K562 (cell line): ENCODE measurements at regions not wholly inside any gene's neighbourhood (a gene's known extent, or its start where the extent isn't known, plus 50 kb on each side); places are given as distances from the start of the nearest gene placed in this dataset.

ENCODE experiments used
- ATAC-seq: fragments of 200-7000 bp; cut with Tn5 transposase; 3 replicates; pipeline ENCODE4 v1.9.1; 2020; ENCODE audit warnings: moderate library complexity
- BruUV-seq: library from RNA; stranded (reverse); fragments of 400-500 nt; replicated peaks from 2 replicates; lab custom pipeline; 2021; lab: Mats Ljungman, UMichigan
- CTCF ChIA-PET: fragments of 300-600 bp; formaldehyde crosslinking; extraction: SDS; loops from one replicate; lab custom pipeline; 2021; ENCODE audit warnings: low intra/inter-chr PET ratio; lab: Yijun Ruan, JAX
- POLR2A ChIA-PET: fragments of 300-600, 350-650 bp; sonication (Branson Sonifier 250); formaldehyde crosslinking; extraction: SDS; loops from one replicate; lab custom pipeline; 2021; ENCODE audit warnings: antibody characterized with exemption, inconsistent platforms; lab: Yijun Ruan, JAX
- DNase-seq, 4 experiments: peaks; one replicate each; pipeline versions ENCODE4 v3.0.0 to v3.0.0-alpha.2; 2011 to 2018; ENCODE audit warnings: low spot score in 3 of 4, mixed read lengths in 3 of 4; ENCODE audit errors: extremely low read depth in 1 of 4
- FAIRE-seq: peaks from 2 replicates; lab custom pipeline; 2011; peaks lifted over from hg19 to GRCh38; lab: Jason Lieb, UNC
- H2AFZ ChIP-seq: 2 replicates; pipeline ENCODE4 v1.6.0; 2011; ENCODE audit warnings: low read depth, low read length, control low read depth, inconsistent platforms
- H3K27ac ChIP-seq: fragments of 200-600 bp; 3 replicates; pipeline ENCODE4 v1.8.0; 2011; ENCODE audit warnings: low read depth, mild to moderate bottlenecking, control low read depth, inconsistent platforms, low read length, moderate library complexity, mixed read lengths; ENCODE audit errors: extremely low read depth
- H3K27me3 ChIP-seq, 2 experiments: fragments of 300-600 bp in 1 of 2; 2 replicates in 1 of 2; 3 replicates in 1 of 2; pipeline versions ENCODE4 v1.6.0 to v1.8.0; 2011; ENCODE audit warnings: inconsistent platforms in 2 of 2, low read length in 2 of 2, mild to moderate bottlenecking in 1 of 2, mixed read lengths in 1 of 2, moderate library complexity in 1 of 2; ENCODE audit not compliant: control insufficient read depth in 2 of 2, insufficient read depth in 2 of 2
- H3K36me3 ChIP-seq: fragments of 300-600 bp; 3 replicates; pipeline ENCODE4 v1.8.0; 2011; ENCODE audit warnings: mild to moderate bottlenecking, low read length, inconsistent platforms; ENCODE audit not compliant: control insufficient read depth, insufficient read depth
- H3K4me1 ChIP-seq, 2 experiments: fragments of 200-600 bp in 1 of 2; replicated peaks in 1 of 2; 2 replicates in 1 of 2; 3 replicates in 1 of 2; pipeline versions ENCODE4 v1.5.1 to v1.8.0; 2011; ENCODE audit warnings: inconsistent platforms in 2 of 2, low read length in 2 of 2, mild to moderate bottlenecking in 1 of 2, mixed read lengths in 1 of 2, moderate library complexity in 1 of 2; ENCODE audit not compliant: control insufficient read depth in 2 of 2, insufficient read depth in 2 of 2
- H3K4me2 ChIP-seq: 2 replicates; pipeline ENCODE4 v1.6.1; 2011; ENCODE audit warnings: low read length, control low read depth, inconsistent platforms, mixed read lengths; ENCODE audit not compliant: insufficient read depth
- H3K4me3 ChIP-seq: fragments of 200-600 bp; sonication (generic), shearing (Covaris generic); 2 replicates; pipeline ENCODE4 v1.5.1; 2016; ENCODE audit warnings: control low read depth, inconsistent platforms
- H3K79me2 ChIP-seq: fragments of 200-600 bp; 3 replicates; pipeline ENCODE4 v1.8.0; 2011; ENCODE audit warnings: low read length, inconsistent platforms; ENCODE audit not compliant: control insufficient read depth, insufficient read depth
- H3K9ac ChIP-seq, 2 experiments: 2 replicates each; pipeline versions ENCODE4 v1.6.0 to v1.6.1; 2011; ENCODE audit warnings: low read depth in 2 of 2, low read length in 2 of 2, control low read depth in 1 of 2, inconsistent platforms in 1 of 2, mild to moderate bottlenecking in 1 of 2, mixed read lengths in 1 of 2; ENCODE audit not compliant: insufficient read depth in 1 of 2
- H3K9me1 ChIP-seq: one replicate; pipeline ENCODE4 v1.6.0; 2011; ENCODE audit warnings: inconsistent platforms, mild to moderate bottlenecking, low read length, moderate library complexity; ENCODE audit not compliant: control insufficient read depth, insufficient read depth
- H3K9me3 ChIP-seq: replicated peaks from 2 replicates; pipeline ENCODE4 v1.5.1; 2011; ENCODE audit warnings: low read depth, low read length, inconsistent platforms; ENCODE audit not compliant: control insufficient read depth, insufficient read depth
- H4K20me1 ChIP-seq: replicated peaks from 2 replicates; pipeline ENCODE4 v1.6.1; 2011; ENCODE audit warnings: low read length, inconsistent platforms, mixed read lengths; ENCODE audit not compliant: control insufficient read depth, insufficient read depth
- CHD1 ChIP-seq: fragments of 200-600 bp; sonication (generic); IDR thresholded peaks from one replicate; pipeline ENCODE4 v1.6.1; 2012; ENCODE audit warnings: mild to moderate bottlenecking, moderate library complexity, low read length, inconsistent platforms
- ETV1 ChIP-seq: fragments of 450-650 bp; conservative IDR thresholded peaks from 2 replicates; pipeline ENCODE4 v1.6.1; 2016; ENCODE audit warnings: missing genetic modification characterization, control low read depth, low read depth, missing compliant biosample characterization
- ETV6 ChIP-seq, 3 experiments: fragments of 150-350 bp in 1 of 3; sonication (generic) in 1 of 3; formaldehyde crosslinking in 1 of 3; IDR thresholded peaks; 2 replicates each; pipeline versions ENCODE4 v1.6.1 to v1.8.0; 2014 to 2022; ENCODE audit warnings: borderline replicate concordance in 2 of 3, low read depth in 2 of 3, antibody characterized with exemption in 1 of 3, low read length in 1 of 3, mild to moderate bottlenecking in 1 of 3, missing genetic modification reagents in 1 of 3
- HNRNPL ChIP-seq: fragments of 200-400 bp; formaldehyde crosslinking; IDR thresholded peaks from 2 replicates; pipeline ENCODE4 v1.6.1; 2017; ENCODE audit warnings: low read depth, mild to moderate bottlenecking, low read length
- HNRNPLL ChIP-seq: fragments of 200-400 bp; formaldehyde crosslinking; IDR thresholded peaks from 2 replicates; pipeline ENCODE4 v1.6.1; 2017; ENCODE audit warnings: low read length, low read depth, mild to moderate bottlenecking; ENCODE audit not compliant: poor library complexity, severe bottlenecking
- HOXB6 ChIP-seq: fragments of 250-450 bp; sonication (Bioruptor Pico); IDR thresholded peaks from 2 replicates; pipeline ENCODE4 v1.5.1; 2022; ENCODE audit warnings: mild to moderate bottlenecking, borderline replicate concordance
- KAT8 ChIP-seq: fragments of 450-650 bp; IDR thresholded peaks from 2 replicates; pipeline ENCODE4 v1.6.1; 2016; ENCODE audit warnings: low read depth, mild to moderate bottlenecking
- KDM4B ChIP-seq, 2 experiments: fragments of 450-650 bp in 1 of 2; sonication (generic) in 1 of 2; IDR thresholded peaks; 2 replicates each; pipeline ENCODE4 v1.6.1; 2016 to 2017; ENCODE audit warnings: borderline replicate concordance in 2 of 2, antibody characterized with exemption in 1 of 2, low read depth in 1 of 2, mild to moderate bottlenecking in 1 of 2
- PRPF4 ChIP-seq: fragments of 200-400 bp; formaldehyde crosslinking; IDR thresholded peaks from one replicate; pipeline ENCODE4 v1.6.1; 2017; ENCODE audit warnings: low read length, low read depth, mild to moderate bottlenecking; ENCODE audit not compliant: insufficient read depth, poor library complexity, severe bottlenecking
- YY1 ChIP-seq, 3 experiments: IDR thresholded peaks; 2 replicates each; pipeline ENCODE4 v1.6.1; 2011; ENCODE audit warnings: low read length in 2 of 3, mild to moderate bottlenecking in 2 of 3, moderate library complexity in 2 of 3, borderline replicate concordance in 1 of 3, control low read depth in 1 of 3, low read depth in 1 of 3; ENCODE audit not compliant: insufficient read depth in 3 of 3, insufficient replicate concordance in 2 of 3, control insufficient read depth in 1 of 3, insufficient read length in 1 of 3; ENCODE audit errors: extremely low read depth in 1 of 3
- ZBTB1 ChIP-seq: sonication (generic); formaldehyde crosslinking; IDR thresholded peaks from 2 replicates; pipeline ENCODE4 v1.8.1; 2023; ENCODE audit warnings: missing genetic modification reagents, low read depth, mild to moderate bottlenecking, borderline replicate concordance
- ZFPM2 ChIP-seq: fragments of 250-450 bp; sonication (Bioruptor Pico); IDR thresholded peaks from 2 replicates; pipeline ENCODE4 v1.5.1; 2022; ENCODE audit warnings: mild to moderate bottlenecking
- ZKSCAN3 ChIP-seq: fragments of 250-450 bp; sonication (Bioruptor Pico); IDR thresholded peaks from 2 replicates; pipeline ENCODE4 v1.4.0; 2020
- ZNF174 ChIP-seq: fragments of 250-450 bp; sonication (Bioruptor Pico); IDR thresholded peaks from 2 replicates; pipeline ENCODE4 v1.4.0; 2020; ENCODE audit warnings: mild to moderate bottlenecking
- ZNF212 ChIP-seq: fragments of 450-650 bp; formaldehyde crosslinking; IDR thresholded peaks from 2 replicates; pipeline ENCODE4 v1.4.0; 2020; ENCODE audit warnings: mild to moderate bottlenecking
- ZNF274 ChIP-seq: IDR thresholded peaks from 2 replicates; pipeline ENCODE4 v1.6.1; 2011; ENCODE audit warnings: low read depth, mild to moderate bottlenecking, low read length, moderate library complexity, borderline replicate concordance
- WGBS: fragments of 100-300 bp; shearing (Covaris generic); methylation state at CpG from one replicate; pipeline ENCODE4 v1.1.6; 2016; ENCODE audit warnings: low coverage, mixed read lengths; ENCODE audit not compliant: insufficient coverage; ENCODE audit errors: missing lambda C conversion rate; 5-methylcytosine and 5-hydroxymethylcytosine counted together
- in situ Hi-C: fragments of 300-500 bp; cut with MboI; formaldehyde crosslinking; loops from 4 replicates; pipeline ENCODE4 v1.15.0; 2018; ENCODE audit warnings: inconsistent platforms, mixed read lengths
- intact Hi-C: fragments of 100-400 bp; cut with micrococcal nuclease; formaldehyde crosslinking; loops from 2 replicates; pipeline ENCODE4 v1.14.2; 2022
- TF ChIP-seq, protein P1 (sequence below): fragments of 450-650 bp; IDR thresholded peaks from 2 replicates; pipeline ENCODE4 v1.6.1; 2016
- TF ChIP-seq, protein P2 (sequence below): fragments of 250-450 bp; sonication (Bioruptor Pico); IDR thresholded peaks from 2 replicates; pipeline ENCODE4 v1.5.0; 2022; ENCODE audit warnings: mild to moderate bottlenecking

DNA sequence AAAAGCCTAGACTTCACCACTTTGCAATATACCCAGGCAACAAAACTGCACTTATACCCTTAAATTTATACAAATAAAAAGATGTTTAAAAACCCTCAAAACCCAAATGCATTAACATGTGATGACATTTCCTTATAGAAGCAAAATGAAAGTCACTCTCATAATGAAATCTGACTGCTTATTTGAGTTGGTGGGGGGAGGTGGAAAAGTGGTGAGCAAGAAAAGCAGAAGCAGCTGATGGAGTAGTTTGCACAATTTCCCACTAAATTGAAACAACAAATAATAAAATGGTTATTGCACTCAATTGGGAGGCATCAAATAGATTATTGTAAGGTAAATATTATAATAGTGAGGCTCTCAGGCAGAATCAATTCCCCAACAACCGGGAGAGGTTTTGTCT lies 54.0 kb upstream of the GADL1 start:
- Histone ChIP-seq H3K9me3 (no peaks in the 10 kb centered on the region), H3K27me3 (no peaks in the 10 kb centered on the region), H3K4me1 (no peaks in the 10 kb centered on the region), H3K27ac (no peak overlapping the region), H3K9ac (no peak overlapping the region), H3K36me3 (no peaks in the 10 kb centered on the region), H3K79me2 (no peaks in the 10 kb centered on the region), H3K9me1 (no peaks in the 10 kb centered on the region), H2AFZ (no peak overlapping the region), H3K4me3 (no peak overlapping the region), H4K20me1 (no peaks in the 10 kb centered on the region), H3K4me2 (no peak overlapping the region)
- intact Hi-C loops (no loop called here), in situ Hi-C loops (no loop called here)
- BruUV-seq, result no TSS peak
- FAIRE-seq, result no peak
- 6% methylated on average over 1 of the region's 1 CpG for WGBS
- POLR2A ChIA-PET, result interaction anchor here (0.6 kb wide), 1 partner anchor 1078 kb away, joined by 3 read pairs; no protein-coding TSS in a partner anchor
- no peak for DNase-seq
- CTCF ChIA-PET, result no interaction called here
- ATAC-seq, result no peak
- TF ChIP-seq HOXB6 (CRISPR knock-in tag) (no peak), YY1 (IDR thresholded peaks at IDR 0.05; ENCODE audit: borderline replicate concordance in 1 of 3, control insufficient read depth in 1 of 3, extremely low read depth in 1 of 3, insufficient read depth in 3 of 3, insufficient read length in 1 of 3, insufficient replicate concordance in 2 of 3, low read depth in 1 of 3, low read length in 2 of 3) (no peak), ZNF212 (CRISPR knock-in tag) (no peak), ETV6 (IDR thresholded peaks at IDR 0.05; ENCODE audit: borderline replicate concordance in 1 of 2, low read depth in 2 of 2, low read length in 1 of 2) (no peak), ETV6 (CRISPR knock-in tag; IDR thresholded peaks at IDR 0.05; ENCODE audit: borderline replicate concordance) (no peak), CHD1 (no peak), ZFPM2 (CRISPR knock-in tag) (no peak), KDM4B (IDR thresholded peaks at IDR 0.05; ENCODE audit: borderline replicate concordance in 2 of 2, low read depth in 1 of 2) (no peak), ZKSCAN3 (CRISPR knock-in tag) (no peak), PRPF4 (no peak), HNRNPLL (no peak), ETV1 (no peak), KAT8 (no peak), ZNF274 (no peak), ZNF174 (CRISPR knock-in tag) (no peak), ZBTB1 (CRISPR knock-in tag) (no peak), HNRNPL (no peak)
- TF ChIP-seq, protein P1, sequence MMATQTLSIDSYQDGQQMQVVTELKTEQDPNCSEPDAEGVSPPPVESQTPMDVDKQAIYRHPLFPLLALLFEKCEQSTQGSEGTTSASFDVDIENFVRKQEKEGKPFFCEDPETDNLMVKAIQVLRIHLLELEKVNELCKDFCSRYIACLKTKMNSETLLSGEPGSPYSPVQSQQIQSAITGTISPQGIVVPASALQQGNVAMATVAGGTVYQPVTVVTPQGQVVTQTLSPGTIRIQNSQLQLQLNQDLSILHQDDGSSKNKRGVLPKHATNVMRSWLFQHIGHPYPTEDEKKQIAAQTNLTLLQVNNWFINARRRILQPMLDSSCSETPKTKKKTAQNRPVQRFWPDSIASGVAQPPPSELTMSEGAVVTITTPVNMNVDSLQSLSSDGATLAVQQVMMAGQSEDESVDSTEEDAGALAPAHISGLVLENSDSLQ, result no peak
- TF ChIP-seq, protein P2, sequence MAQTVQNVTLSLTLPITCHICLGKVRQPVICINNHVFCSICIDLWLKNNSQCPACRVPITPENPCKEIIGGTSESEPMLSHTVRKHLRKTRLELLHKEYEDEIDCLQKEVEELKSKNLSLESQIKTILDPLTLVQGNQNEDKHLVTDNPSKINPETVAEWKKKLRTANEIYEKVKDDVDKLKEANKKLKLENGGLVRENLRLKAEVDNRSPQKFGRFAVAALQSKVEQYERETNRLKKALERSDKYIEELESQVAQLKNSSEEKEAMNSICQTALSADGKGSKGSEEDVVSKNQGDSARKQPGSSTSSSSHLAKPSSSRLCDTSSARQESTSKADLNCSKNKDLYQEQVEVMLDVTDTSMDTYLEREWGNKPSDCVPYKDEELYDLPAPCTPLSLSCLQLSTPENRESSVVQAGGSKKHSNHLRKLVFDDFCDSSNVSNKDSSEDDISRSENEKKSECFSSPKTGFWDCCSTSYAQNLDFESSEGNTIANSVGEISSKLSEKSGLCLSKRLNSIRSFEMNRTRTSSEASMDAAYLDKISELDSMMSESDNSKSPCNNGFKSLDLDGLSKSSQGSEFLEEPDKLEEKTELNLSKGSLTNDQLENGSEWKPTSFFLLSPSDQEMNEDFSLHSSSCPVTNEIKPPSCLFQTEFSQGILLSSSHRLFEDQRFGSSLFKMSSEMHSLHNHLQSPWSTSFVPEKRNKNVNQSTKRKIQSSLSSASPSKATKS (CRISPR knock-in tag), result no peak
